ENCODE measurements at regions not wholly inside any gene's neighbourhood (a gene's known extent, or its start where the extent isn't known, plus 50 kb on each side); places are given as distances from the start of the nearest gene placed in this dataset.

DNA sequence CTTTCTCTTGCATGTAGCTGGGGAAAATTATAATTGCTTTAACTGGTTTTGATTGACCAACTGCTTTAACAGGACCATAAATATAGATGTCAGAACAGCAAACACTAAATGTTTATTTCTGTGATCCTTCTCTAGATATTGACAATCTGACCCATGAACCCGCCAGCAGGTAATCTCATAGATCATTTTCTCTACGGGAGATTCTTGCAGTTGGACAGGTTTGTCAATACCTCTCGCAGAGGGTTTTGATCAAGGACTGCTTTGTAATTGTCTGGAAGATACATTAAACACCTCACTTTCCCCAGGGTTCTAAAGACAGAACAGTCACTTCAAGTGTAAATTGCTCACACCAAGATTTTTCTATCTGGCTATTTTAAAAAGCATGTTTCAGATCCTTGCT lies 235.8 kb upstream of the RHOBTB1 start:
- Histone ChIP-seq H3K9me3 (ENCODE audit: control insufficient read depth, insufficient read depth, low read length) (no peaks in the 10 kb centered on the region), H3K36me3 (ENCODE audit: insufficient read depth, low read length) (no peaks in the 10 kb centered on the region), H3K4me1 (ENCODE audit: insufficient read depth, low read length) (no peaks in the 10 kb centered on the region), H3K9ac (ENCODE audit: low read depth, low read length) (no peak overlapping the region)

DNA sequence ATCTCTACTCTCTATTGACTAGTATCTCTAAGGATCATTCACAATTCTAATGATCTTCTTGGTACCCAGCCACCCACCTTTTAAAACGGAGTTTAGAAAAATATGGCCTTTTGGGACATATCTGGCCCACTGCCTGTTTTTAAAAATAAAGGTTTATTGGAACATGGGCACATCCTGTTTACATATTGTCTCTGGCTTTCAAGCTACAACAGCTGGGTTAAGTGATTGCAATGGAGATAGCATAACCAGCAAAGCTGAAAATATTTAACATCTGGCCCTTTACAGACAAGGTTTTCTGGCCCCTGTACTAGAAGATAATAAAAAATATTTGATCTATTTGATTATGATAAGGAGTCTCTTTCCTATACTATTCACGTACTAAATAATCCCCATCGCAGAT lies 232.4 kb upstream of the RHOBTB1 start:
- Histone ChIP-seq H3K9me3 (ENCODE audit: control insufficient read depth, insufficient read depth, low read length) (no peaks in the 10 kb centered on the region), H3K9ac (ENCODE audit: low read depth, low read length) (no peak overlapping the region), H3K4me1 (ENCODE audit: insufficient read depth, low read length) (no peaks in the 10 kb centered on the region), H3K36me3 (ENCODE audit: insufficient read depth, low read length) (no peaks in the 10 kb centered on the region)

DNA sequence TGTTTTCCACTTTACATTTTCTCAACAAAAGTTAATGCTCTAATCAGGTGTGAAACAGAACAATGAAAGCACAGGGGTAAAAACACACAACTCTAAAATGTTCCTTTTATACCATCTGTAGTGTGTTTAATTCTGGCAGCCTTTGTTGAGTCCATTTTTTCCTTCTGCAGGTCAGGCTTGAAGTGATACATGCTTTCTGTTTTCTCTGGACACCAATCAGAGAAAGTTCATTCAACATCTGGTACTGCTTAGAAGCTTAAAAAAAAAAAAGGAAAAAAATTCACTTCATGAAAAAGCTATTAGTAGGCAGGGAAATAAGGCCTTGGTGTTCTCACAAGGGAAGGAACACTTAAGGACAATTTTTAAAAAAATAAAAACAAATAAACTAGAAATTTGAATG lies 231.3 kb upstream of the RHOBTB1 start:
- Histone ChIP-seq H3K36me3 (ENCODE audit: insufficient read depth, low read length) (no peaks in the 10 kb centered on the region), H3K9me3 (ENCODE audit: control insufficient read depth, insufficient read depth, low read length) (no peaks in the 10 kb centered on the region), H3K4me1 (ENCODE audit: insufficient read depth, low read length) (no peaks in the 10 kb centered on the region), H3K9ac (ENCODE audit: low read depth, low read length) (no peak overlapping the region)

DNA sequence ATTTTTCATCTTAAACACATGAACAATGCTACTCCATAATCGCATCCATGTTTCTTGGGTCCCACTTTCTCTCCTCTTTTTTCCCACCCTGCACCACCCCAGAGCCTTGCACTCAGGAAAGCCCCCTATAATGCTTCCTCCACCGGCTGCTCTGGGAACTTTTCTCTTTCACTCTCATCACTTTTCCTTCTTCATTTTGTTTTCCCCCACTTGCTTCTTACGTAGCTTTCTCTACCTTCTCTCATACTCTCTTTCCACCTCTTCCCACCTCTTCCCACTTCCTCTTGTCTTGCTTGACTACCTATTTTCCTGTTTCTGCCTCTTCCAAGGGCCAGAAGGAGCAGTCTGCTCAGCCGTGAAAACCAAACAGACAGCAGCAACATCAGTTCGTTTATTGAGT lies 229.5 kb upstream of the RHOBTB1 start:
- no peaks in the 10 kb centered on the region for H3K4me1 ChIP-seq (ENCODE audit: insufficient read depth, low read length)
- no peak overlapping the region for H3K9ac ChIP-seq (ENCODE audit: low read depth, low read length)
- H3K36me3 ChIP-seq (ENCODE audit: insufficient read depth, low read length), result no peaks in the 10 kb centered on the region
- H3K9me3 ChIP-seq (ENCODE audit: control insufficient read depth, insufficient read depth, low read length), result no peaks in the 10 kb centered on the region

DNA sequence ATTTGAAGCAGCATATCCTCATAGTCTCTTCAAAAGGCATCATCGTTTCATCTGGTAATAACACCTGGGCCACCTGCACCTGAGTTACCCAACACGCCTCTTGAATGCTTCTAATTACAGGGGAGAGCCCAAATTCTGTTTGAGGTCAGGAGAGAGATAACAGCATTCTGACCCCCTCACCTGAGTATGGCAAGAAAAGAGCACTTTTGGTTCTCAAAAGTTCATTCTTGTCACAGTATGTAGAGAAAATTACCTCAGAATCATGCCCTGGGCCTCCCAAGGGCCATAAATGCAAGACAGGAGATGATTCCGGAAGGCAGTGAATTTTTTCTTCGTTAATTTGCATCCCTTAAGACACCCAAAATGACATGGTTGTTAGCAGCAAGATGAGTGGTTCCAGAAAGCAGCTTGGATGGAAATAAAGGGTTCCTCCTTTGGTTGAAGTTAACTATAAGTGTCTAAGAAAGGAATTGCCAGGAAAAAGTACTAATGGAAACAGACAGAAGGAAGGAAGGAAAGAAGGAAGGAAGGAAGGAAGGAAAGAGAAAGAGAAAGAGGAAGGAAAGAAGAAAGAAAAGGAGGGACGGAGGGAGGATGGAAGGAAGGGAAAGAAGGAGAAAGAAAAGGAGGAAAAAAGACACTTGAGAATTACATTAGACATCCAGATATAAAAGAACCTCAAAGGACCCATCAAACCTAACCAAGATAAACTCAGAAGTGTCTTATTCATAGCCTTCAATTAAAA lies 228.4 kb upstream of the RHOBTB1 start:
- Histone ChIP-seq H3K9me3 (ENCODE audit: control insufficient read depth, insufficient read depth, low read length) (no peaks in the 10 kb centered on the region), H3K4me1 (ENCODE audit: insufficient read depth, low read length) (no peaks in the 10 kb centered on the region), H3K36me3 (ENCODE audit: insufficient read depth, low read length) (no peaks in the 10 kb centered on the region), H3K9ac (ENCODE audit: low read depth, low read length) (no peak overlapping the region)

DNA sequence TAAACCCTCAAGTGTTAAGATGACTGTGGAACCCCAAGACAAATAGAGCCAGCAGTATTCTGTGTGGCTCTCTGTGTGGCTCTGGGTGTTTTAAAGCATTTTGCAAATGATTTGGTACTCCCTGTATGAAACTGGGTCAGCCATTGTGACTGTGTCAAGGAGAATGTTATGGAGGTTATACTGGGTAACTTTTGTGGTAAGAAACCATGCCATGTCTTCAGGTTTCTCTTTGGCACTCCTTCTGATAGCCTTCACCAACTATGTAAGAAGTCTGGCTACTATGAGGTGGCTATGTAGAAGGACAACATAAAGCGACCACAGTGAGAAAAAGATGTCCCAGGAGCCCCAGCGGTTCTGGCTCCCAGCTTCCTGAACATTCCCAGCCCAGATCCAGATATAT lies 226.6 kb upstream of the RHOBTB1 start:
- no peaks in the 10 kb centered on the region for H3K9me3 ChIP-seq (ENCODE audit: control insufficient read depth, insufficient read depth, low read length)
- no peaks in the 10 kb centered on the region for H3K36me3 ChIP-seq (ENCODE audit: insufficient read depth, low read length)
- H3K9ac ChIP-seq (ENCODE audit: low read depth, low read length), result no peak overlapping the region
- no peaks in the 10 kb centered on the region for H3K4me1 ChIP-seq (ENCODE audit: insufficient read depth, low read length)

DNA sequence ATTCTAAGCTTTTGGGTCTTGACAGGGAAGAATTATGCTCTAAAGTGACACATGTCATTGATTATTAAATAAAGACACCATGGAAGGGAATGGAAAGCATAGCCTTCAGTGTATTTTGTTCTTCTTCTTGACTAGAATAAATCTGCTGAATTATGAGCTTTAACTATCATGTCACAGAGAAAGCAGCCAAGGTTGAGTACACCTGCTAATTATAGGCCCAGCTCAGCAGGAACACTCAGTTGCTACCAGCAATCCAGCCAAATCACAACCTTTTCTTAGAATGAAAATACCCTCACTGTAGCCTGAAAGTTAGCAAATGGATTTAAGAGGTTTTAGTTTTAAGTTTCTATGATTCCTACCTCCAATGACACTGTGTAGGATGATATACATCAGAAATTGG lies 225.3 kb upstream of the RHOBTB1 start:
- H3K36me3 ChIP-seq (ENCODE audit: insufficient read depth, low read length), result no peaks in the 10 kb centered on the region
- no peaks in the 10 kb centered on the region for H3K9me3 ChIP-seq (ENCODE audit: control insufficient read depth, insufficient read depth, low read length)
- no peaks in the 10 kb centered on the region for H3K4me1 ChIP-seq (ENCODE audit: insufficient read depth, low read length)
- no peak overlapping the region for H3K9ac ChIP-seq (ENCODE audit: low read depth, low read length)

DNA sequence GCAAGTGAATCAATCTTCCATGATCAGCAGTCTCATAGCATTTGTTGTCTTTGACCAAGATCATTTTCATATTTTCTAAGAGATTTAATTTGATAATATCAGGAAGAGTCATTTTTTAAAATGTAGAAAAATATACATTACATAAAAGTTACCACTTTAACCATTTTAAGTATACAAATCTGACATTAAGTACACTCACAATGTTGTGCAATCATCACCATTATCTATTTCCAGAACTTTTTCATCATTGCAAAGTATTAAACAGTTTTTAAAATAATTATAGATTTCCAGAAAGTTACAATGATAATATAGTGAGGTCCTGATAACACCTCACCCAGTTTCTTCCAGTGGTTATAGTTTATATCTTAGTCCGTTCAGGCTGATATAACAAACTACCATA lies 222.5 kb upstream of the RHOBTB1 start:
- Histone ChIP-seq H3K9ac (ENCODE audit: low read depth, low read length) (no peak overlapping the region), H3K36me3 (ENCODE audit: insufficient read depth, low read length) (no peaks in the 10 kb centered on the region), H3K4me1 (ENCODE audit: insufficient read depth, low read length) (no peaks in the 10 kb centered on the region)

DNA sequence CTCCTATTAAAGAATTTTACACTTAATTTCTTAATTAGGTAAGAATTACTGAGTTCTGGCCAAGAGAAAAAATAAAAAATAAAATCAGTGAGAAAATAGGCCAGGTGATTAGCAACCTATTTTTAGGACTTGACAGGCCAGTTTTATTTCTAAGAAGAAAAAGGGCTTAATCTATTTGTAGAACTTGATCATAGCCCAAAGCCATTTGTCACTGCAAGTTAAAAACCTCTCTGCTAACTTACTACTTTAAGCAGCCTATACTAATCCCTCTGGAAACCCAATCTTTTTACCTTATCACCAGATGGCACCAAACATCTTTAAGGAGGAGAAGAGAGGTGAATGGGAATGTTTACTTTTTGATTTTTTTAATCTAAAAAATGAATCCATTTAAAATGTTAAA lies 222.1 kb upstream of the RHOBTB1 start:
- Histone ChIP-seq H3K9me3 (ENCODE audit: control insufficient read depth, insufficient read depth, low read length) (no peaks in the 10 kb centered on the region), H3K9ac (ENCODE audit: low read depth, low read length) (no peak overlapping the region), H3K36me3 (ENCODE audit: insufficient read depth, low read length) (no peaks in the 10 kb centered on the region), H3K4me1 (ENCODE audit: insufficient read depth, low read length) (no peaks in the 10 kb centered on the region)

More for the DNA sequence above, 222.5 kb upstream of the RHOBTB1 start:
- H3K9me3 ChIP-seq (ENCODE audit: control insufficient read depth, insufficient read depth, low read length), result no peaks in the 10 kb centered on the region

DNA sequence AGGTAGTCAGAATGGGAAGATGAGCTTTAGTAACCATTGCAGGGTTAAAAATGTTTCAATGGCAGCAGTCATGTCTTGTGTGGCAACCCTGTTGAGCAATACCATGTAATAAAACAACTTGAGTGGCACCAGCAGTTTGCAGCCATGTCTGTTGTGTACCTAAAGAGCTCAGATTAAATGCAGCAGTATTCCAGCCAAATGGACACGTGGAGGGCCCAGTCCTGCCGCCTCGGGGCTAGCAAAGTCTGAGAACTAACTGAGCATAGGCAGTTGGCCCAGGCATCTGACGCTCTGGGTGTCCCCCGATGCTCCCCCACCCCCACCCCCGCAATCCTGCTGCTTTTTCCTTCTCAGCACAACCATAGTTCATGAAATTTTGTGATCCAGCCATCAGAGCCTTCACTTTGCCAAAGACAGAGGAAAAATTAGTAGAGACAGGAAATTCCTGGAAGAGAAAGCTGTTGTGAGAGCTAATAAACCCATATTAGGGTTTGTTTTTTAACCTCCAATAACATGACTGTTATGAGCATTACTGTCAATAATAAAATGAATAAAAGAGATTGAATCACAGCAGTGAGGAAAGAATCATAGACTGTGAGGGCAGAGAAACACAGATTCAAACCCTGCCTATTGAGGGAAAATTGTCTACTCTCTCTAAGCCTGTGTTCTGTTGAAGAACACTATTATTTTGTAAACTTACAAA lies 220.6 kb upstream of the RHOBTB1 start:
- no peak overlapping the region for H3K9ac ChIP-seq (ENCODE audit: low read depth, low read length)
- no peaks in the 10 kb centered on the region for H3K4me1 ChIP-seq (ENCODE audit: insufficient read depth, low read length)
- no peaks in the 10 kb centered on the region for H3K36me3 ChIP-seq (ENCODE audit: insufficient read depth, low read length)
- no peaks in the 10 kb centered on the region for H3K9me3 ChIP-seq (ENCODE audit: control insufficient read depth, insufficient read depth, low read length)

DNA sequence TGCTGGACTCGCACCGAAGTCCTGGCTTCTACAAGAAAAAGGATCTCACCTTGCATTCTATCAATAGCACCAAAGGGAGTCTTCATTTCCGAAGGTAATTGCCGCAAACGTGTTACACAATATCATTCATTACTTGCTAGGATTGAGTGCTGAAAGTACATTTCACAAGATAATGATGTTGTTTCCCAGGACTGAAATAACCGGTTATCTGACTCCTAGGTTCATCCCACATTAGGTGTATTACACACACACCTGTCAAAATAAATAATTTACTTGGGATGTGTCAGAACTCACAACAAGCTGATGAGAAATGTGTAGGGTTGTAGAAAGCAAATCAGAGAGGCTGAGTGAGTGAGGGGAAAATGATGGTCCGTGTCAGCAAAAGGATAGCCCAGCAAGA lies 219.4 kb upstream of the RHOBTB1 start:
- H3K4me1 ChIP-seq (ENCODE audit: insufficient read depth, low read length), result no peaks in the 10 kb centered on the region
- H3K9ac ChIP-seq (ENCODE audit: low read depth, low read length), result no peak overlapping the region
- no peaks in the 10 kb centered on the region for H3K36me3 ChIP-seq (ENCODE audit: insufficient read depth, low read length)
- H3K9me3 ChIP-seq (ENCODE audit: control insufficient read depth, insufficient read depth, low read length), result no peaks in the 10 kb centered on the region

DNA sequence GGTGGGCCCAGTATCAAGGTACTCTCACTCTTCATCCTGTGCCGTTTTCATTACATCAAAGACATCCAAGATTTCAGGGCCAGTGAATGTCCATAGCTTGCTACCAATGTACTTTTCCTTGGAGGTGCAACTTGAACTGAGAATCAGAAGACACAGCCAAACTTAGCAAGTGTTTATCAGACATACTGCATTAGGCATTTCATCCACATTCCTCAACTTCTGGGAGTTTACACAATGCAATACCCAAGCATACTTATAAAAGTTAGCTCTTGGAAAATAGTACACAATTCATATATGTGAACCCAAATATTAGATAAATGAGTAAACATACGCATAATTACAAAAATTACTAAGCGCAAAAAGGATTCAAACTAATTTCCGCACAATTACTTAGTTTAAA lies 216.3 kb upstream of the RHOBTB1 start:
- H3K36me3 ChIP-seq (ENCODE audit: insufficient read depth, low read length), result no peaks in the 10 kb centered on the region
- H3K9ac ChIP-seq (ENCODE audit: low read depth, low read length), result no peak overlapping the region
- H3K9me3 ChIP-seq (ENCODE audit: control insufficient read depth, insufficient read depth, low read length), result no peaks in the 10 kb centered on the region
- no peaks in the 10 kb centered on the region for H3K4me1 ChIP-seq (ENCODE audit: insufficient read depth, low read length)

DNA sequence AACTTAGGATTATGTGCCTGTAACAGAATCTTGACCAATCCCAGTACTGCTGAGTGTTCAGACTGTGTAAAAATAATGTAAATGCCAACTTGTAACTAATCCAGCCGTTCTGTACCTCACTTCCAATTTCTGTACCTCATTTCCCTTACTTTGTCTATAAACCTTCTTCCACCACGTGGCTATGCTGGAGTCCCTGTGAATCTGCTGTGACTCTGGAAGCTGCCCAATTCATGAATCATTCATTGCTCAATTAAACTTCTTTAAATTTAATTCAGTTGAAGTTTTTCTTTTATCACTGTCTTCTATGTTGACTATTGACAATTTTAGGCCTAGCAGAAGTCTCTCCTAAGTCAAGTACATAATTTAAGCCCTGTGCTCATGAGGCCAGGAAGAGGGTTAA lies 215.3 kb upstream of the RHOBTB1 start:
- no peaks in the 10 kb centered on the region for H3K9me3 ChIP-seq (ENCODE audit: control insufficient read depth, insufficient read depth, low read length)
- no peaks in the 10 kb centered on the region for H3K4me1 ChIP-seq (ENCODE audit: insufficient read depth, low read length)

DNA sequence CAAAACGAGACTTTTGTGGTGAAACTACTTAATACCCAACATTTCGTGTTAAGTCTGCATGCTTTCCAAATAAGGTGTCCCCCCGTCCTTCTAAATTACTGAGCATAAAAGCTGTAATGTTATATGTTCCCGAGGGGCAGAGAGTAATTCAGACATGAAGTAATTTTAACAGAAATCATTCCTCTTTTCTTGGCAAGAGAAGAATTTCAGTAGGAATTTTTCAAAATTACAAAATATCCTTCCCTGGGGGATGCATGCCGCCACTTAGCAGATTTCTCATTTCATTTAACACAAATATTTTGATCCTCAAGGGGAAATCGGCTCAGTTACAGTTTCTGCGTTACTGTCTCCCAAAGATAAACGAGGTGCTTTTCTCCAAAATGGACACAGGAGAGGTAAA lies 213.2 kb upstream of the RHOBTB1 start:
- no peak overlapping the region for H3K9ac ChIP-seq (ENCODE audit: low read depth, low read length)
- H3K9me3 ChIP-seq (ENCODE audit: control insufficient read depth, insufficient read depth, low read length), result no peaks in the 10 kb centered on the region
- no peaks in the 10 kb centered on the region for H3K36me3 ChIP-seq (ENCODE audit: insufficient read depth, low read length)
- no peaks in the 10 kb centered on the region for H3K4me1 ChIP-seq (ENCODE audit: insufficient read depth, low read length)

More for the DNA sequence above, 215.3 kb upstream of the RHOBTB1 start:
- Histone ChIP-seq H3K9ac (ENCODE audit: low read depth, low read length) (no peak overlapping the region), H3K36me3 (ENCODE audit: insufficient read depth, low read length) (no peaks in the 10 kb centered on the region)

DNA sequence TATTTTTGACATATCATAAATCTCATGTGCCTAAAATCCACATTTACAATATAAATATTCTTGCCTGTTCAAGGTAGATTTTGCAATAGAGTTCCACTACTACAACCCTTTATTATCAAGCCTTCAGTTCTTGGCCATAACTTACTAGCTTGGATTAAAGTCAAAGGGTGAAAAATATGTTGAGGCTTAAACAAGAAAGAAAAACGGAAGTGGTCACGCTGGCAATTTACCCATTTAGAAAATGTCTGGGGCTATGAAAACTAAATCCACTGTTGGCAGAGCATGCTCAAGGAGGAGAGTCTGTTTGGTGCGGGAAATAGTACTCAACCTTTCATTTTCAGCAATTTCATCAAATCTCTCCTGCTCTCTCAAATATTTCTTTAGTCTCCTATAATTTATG lies 209.8 kb upstream of the RHOBTB1 start:
- Histone ChIP-seq H3K9ac (ENCODE audit: low read depth, low read length) (no peak overlapping the region), H3K36me3 (ENCODE audit: insufficient read depth, low read length) (no peaks in the 10 kb centered on the region), H3K9me3 (ENCODE audit: control insufficient read depth, insufficient read depth, low read length) (no peaks in the 10 kb centered on the region), H3K4me1 (ENCODE audit: insufficient read depth, low read length) (no peaks in the 10 kb centered on the region)
